ENCODE measurements at regions not wholly inside any gene's neighbourhood (a gene's known extent, or its start where the extent isn't known, plus 50 kb on each side); places are given as distances from the start of the nearest gene placed in this dataset.

DNA sequence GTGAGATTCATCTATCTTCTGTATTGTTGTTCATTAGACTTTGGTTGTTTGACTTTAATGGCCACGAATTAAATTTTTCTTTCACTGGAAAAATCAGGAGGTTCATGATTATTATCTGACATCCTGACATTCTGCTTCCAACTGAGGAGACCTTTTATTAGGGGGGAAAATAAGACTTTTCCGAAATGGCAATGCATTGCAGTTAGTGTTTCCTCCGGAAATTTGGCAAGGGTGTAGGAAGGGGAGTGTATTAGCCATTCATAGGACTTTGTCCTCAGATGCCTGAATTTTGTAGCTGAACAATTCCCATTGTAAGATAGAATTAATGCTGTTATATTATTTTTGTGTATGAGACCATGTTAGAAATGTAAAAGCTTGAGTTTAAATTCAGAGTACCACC, 450.6 kb upstream of the TGFBR2 start:
- no peak for DNase-seq (ENCODE audit: low spot score)
- Mint-ChIP-seq H3K27me3 (ENCODE audit: low read depth) (no peaks in the 10 kb centered on the region), H3K4me3 (ENCODE audit: unreplicated experiment) (no peak overlapping the region), H3K27ac (ENCODE audit: unreplicated experiment) (no peak overlapping the region), H3K36me3 (ENCODE audit: low read depth) (no peaks in the 10 kb centered on the region), H3K4me1 (ENCODE audit: low read depth) (peaks cover 13% of the 10 kb centered on the region), H3K9me3 (ENCODE audit: low read depth) (peaks cover 2% of the 10 kb centered on the region)
- no peak for TF ChIP-seq CTCF (IDR thresholded peaks at IDR 0.05)

DNA sequence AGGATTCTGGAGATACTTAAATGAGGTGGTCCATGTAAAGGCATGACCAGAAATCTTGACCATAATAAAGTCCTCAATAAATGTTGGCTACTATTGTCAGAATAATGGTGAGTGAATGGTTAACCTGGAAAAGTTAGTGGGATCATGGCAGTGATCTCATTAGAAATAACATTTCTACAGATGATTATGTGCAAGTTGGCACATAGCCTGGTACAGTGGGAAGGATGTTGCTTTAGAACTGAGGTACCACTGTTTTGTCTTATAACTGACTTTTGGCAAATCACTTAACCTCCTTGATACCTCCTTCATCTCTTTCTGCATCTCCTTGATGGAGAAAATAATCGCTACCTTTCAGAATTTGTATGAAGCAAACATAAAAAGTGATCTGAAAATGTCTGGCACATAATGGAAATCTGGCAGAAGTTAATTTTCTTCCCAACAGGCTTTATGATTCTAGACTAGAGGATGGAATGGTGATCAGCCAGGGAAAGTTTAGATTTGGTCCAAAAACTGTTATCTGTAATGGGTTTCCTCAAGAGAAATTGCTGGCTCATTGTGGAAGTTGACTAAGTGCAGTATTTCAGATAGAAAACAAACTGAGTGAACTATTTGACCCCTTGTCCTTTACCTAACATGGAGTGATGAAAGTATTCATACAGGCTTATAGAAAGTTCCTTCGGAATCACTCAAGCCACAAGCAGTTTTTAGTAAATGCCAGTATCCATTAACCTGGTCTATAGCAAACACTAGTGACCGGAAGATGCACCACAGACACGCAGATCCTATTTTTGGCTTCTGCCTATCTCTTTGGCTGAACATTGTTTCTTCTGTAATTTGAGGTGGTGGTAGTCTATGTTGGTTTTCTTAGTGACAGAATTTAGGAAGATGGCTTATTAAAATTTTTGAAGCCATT, 449.6 kb upstream of the TGFBR2 start:
- H3K36me3 Mint-ChIP-seq (ENCODE audit: low read depth): no peaks in the 10 kb centered on the region
- H3K4me1 Mint-ChIP-seq (ENCODE audit: low read depth): peaks cover 13% of the 10 kb centered on the region
- no peak for DNase-seq (ENCODE audit: low spot score)

DNA sequence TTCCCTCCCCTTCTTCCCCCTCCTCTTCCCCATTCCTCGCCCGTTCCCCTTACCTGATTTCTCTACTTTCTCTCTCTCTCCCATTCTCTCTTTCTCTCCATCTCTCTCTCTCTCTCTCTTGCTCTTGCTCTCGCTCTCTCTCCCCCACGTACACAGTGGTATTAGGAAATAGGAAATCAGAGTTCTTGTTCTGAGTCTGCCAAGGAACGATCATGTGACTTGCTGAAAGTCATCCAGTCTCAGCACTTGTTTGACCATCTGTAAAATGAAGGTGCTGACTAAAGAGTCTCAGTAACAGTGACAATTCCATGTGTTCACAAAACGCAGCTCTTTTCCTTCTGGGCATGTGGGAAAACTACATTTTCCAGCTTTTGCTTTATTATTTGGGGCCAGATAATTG, 445.0 kb upstream of the TGFBR2 start:
- no peak for TF ChIP-seq CTCF (IDR thresholded peaks at IDR 0.05)
- Mint-ChIP-seq H3K27me3 (ENCODE audit: low read depth) (no peaks in the 10 kb centered on the region), H3K9me3 (ENCODE audit: low read depth) (peaks cover 3% of the 10 kb centered on the region), H3K27ac (ENCODE audit: unreplicated experiment) (no peak overlapping the region), H3K4me1 (ENCODE audit: low read depth) (peaks cover 9% of the 10 kb centered on the region), H3K36me3 (ENCODE audit: low read depth) (peaks cover 2% of the 10 kb centered on the region), H3K4me3 (ENCODE audit: unreplicated experiment) (no peak overlapping the region)
- DNase-seq (ENCODE audit: low spot score): no peak

More for the DNA sequence above, 449.6 kb upstream of the TGFBR2 start:
- H3K27ac Mint-ChIP-seq (ENCODE audit: unreplicated experiment): no peak overlapping the region
- no peak overlapping the region for H3K4me3 Mint-ChIP-seq (ENCODE audit: unreplicated experiment)
- no peak for TF ChIP-seq CTCF (IDR thresholded peaks at IDR 0.05)
- H3K27me3 Mint-ChIP-seq (ENCODE audit: low read depth): no peaks in the 10 kb centered on the region
- H3K9me3 Mint-ChIP-seq (ENCODE audit: low read depth): peaks cover 2% of the 10 kb centered on the region

GRCh38 chr3:30162579-30162978, 443.8 kb upstream of the TGFBR2 start:
- Mint-ChIP-seq H3K9me3 (ENCODE audit: low read depth) (peaks cover 3% of the 10 kb centered on the region), H3K4me1 (ENCODE audit: low read depth) (no peaks in the 10 kb centered on the region), H3K27me3 (ENCODE audit: low read depth) (no peaks in the 10 kb centered on the region), H3K36me3 (ENCODE audit: low read depth) (peaks cover 2% of the 10 kb centered on the region), H3K4me3 (ENCODE audit: unreplicated experiment) (no peak overlapping the region), H3K27ac (ENCODE audit: unreplicated experiment) (no peak overlapping the region)
- DNase-seq (ENCODE audit: low spot score): no peak
- no peak for TF ChIP-seq CTCF (IDR thresholded peaks at IDR 0.05)

DNA sequence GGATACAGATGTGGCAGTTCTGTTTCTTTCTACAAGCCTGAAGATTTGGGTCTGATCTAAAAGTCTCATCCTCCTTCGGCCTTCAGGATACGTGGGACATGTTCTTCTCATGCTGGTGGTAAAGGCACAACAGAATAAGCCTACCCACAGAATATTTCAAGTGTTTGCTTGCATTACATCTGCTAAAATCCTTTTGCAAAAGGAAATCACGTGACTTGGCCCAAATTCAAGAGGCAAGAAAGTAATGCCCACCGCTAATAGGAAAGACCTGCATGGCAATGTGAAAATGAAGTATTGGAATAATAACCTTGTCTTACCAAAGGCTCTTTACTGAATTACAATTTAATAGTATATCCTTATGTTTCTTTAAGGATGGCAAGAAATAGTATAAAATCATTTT, 439.9 kb upstream of the TGFBR2 start:
- TF ChIP-seq CTCF (IDR thresholded peaks at IDR 0.05): no peak
- Mint-ChIP-seq H3K27me3 (ENCODE audit: low read depth) (no peaks in the 10 kb centered on the region), H3K36me3 (ENCODE audit: low read depth) (peaks cover 2% of the 10 kb centered on the region), H3K9me3 (ENCODE audit: low read depth) (peaks cover 3% of the 10 kb centered on the region), H3K27ac (ENCODE audit: unreplicated experiment) (no peak overlapping the region), H3K4me3 (ENCODE audit: unreplicated experiment) (no peak overlapping the region), H3K4me1 (ENCODE audit: low read depth) (no peaks in the 10 kb centered on the region)
- DNase-seq (ENCODE audit: low spot score): no peak
